ENCODE measurements at regions not wholly inside any gene's neighbourhood (a gene's known extent, or its start where the extent isn't known, plus 50 kb on each side); places are given as distances from the start of the nearest gene placed in this dataset.

DNA sequence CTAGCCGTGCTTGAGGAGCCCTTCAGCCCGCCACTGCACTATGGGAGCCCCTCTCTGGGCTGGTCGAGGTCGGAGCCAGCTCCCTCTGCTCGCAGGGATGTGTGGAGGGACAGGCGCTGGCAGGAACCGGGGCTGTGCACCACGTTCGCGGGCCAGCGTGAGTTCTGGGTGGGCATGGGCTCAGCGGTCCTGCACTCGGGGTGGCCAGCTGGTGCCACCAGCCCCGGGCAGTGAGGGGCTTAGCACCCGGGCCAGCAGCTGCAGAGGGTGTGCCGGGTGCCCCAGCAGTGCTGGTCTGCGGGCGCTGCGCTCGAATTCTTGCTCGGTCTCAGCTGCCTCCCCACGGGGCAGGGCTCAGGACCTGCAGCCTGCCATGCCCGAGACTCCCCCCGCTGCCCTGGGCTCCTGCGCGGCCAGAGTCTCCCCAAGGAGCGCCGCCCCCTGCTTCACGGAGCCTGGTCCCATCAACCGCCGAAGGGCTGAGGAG, 90.8 kb upstream of the NRG3 start:
- no peak for DNase-seq (ENCODE audit: low spot score)

DNA sequence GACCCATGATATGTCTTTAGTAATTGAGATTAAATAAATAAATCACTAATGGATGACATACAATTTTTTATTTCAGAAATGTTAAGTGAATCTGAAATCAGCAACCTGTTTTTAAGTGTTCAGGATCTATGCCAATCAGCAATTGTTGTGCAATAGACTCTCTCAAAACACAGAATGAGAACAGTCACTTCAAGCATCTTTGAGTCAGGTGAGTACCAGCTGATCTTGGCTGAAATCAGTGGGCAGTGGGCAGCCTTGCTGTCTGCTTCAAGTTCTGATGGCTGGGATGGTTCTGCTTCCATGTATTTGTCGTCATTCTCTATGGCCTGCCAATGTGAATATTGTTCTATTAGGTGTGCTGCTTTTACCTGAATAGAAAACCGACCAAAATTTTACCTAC, 82.3 kb upstream of the NRG3 start:
- DNase-seq (ENCODE audit: low spot score), result no peak

DNA sequence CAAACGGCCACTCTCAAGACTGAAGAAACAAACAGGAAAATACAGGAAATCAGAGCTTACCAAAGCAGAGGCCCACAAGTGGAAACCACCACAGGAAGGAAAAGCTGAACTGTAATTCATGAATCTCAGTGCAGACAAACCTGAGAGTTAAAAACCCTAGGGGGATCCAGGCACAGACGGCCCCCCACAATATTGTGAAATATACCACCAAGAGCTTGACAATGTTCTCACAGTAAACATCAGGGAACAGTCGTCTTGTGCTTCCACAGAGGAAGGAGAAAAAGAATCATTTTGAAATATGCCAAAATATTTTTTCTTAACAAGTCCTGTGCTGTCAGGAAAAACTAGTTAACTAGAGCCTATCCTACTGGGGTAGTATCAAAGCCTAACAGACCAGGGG, 68.2 kb upstream of the NRG3 start:
- DNase-seq (ENCODE audit: low spot score), result no peak

DNA sequence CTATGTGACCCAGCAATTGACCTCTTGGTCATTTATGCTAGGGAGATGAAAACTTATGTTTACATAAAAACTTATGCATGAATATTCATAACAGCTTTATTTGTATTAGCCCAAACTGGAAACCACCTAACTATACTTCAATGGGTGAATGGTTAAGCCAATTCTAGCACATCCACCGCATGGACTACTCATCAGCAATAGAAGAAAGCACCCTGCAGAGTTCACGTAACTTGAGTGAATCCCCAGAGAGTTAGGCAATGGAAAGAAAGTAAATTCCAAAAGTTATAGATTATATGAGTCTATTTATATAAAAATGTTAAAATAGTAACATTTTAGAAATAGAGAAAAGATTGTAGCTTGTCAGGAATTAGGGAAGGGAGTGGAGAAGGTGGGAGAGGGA, 60.2 kb upstream of the NRG3 start:
- no peak for DNase-seq (ENCODE audit: low spot score)

DNA sequence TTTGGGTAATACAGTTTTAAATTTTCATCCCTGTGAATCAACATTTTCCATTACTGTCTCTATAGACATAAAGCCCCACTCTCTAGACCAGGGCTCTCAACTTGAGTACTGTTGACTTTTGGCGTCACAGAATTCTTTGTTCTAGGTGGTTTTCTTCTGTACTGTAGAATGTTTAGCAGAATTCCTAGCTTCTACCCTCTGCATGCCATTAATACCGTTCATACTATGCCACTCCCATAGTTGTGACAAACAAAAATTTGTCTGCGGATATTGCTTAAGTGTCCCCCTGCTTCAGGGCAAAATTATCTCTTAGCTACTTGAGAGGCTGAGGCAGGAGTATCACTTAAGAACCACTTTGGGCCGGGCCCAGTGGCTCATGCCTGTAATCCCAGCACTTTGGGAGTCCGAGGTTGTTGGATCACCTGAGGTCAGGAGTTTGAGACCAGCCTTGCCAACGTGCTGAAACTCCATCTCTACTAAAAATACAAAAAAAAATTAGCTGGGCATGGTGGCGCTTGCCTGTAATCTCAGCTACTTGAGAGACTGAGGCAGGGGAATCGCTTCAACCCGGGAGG, 57.3 kb upstream of the NRG3 start:
- DNase-seq (ENCODE audit: low spot score), result no peak

DNA sequence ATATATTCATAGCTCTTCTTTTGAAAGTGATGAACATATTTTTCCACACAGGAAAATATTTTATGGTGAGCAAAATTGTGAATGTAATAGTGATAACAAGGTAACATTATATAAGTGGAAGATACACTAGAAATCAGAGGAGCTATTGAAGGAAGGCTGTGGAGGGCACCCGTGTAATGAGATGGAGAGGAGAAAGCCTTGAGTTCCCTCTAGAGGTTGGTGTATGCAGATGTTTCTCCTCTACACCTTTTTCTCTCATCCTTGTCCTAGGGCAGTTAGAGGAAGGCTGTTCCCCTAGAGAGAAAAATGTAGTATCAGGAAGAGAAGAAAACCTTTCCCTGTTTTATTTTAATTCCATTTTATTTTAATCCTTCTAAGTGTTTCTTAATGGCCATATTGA, 54.6 kb upstream of the NRG3 start:
- peak; percentile 23 for DNase-seq (ENCODE audit: low spot score)
